HUES64 (cell line): ENCODE measurements at regions not wholly inside any gene's neighbourhood (a gene's known extent, or its start where the extent isn't known, plus 50 kb on each side); places are given as distances from the start of the nearest gene placed in this dataset.

Source experiments
- H3K27ac ChIP-seq: 2 replicates; pipeline ENCODE4 v1.7.0; 2013; ENCODE audit warnings: low read depth, low read length, inconsistent platforms
- H3K27me3 ChIP-seq: 2 replicates; pipeline ENCODE4 v1.6.1; 2013; ENCODE audit warnings: mild to moderate bottlenecking, low read length; ENCODE audit not compliant: insufficient read depth
- H3K36me3 ChIP-seq: 2 replicates; pipeline ENCODE4 v1.6.1; 2013; ENCODE audit warnings: mild to moderate bottlenecking, low read length; ENCODE audit not compliant: insufficient read depth
- H3K4me1 ChIP-seq: 2 replicates; pipeline ENCODE4 v1.6.1; 2013; ENCODE audit warnings: mild to moderate bottlenecking, low read length, moderate library complexity; ENCODE audit not compliant: insufficient read depth
- H3K4me3 ChIP-seq: 2 replicates; pipeline ENCODE4 v1.5.1; 2013; ENCODE audit warnings: mild to moderate bottlenecking, low read length, moderate library complexity
- H3K9ac ChIP-seq: 2 replicates; pipeline ENCODE4 v1.6.1; 2013; ENCODE audit warnings: mild to moderate bottlenecking, low read depth, low read length
- H3K9me3 ChIP-seq: 2 replicates; pipeline ENCODE4 v1.6.1; 2013; ENCODE audit warnings: low read depth, low read length; ENCODE audit not compliant: insufficient read depth
- WGBS: fragments of 150-250, 120-280 bp; methylation state at CpG from one replicate; pipeline ENCODE4 v1.1.7; 2013; ENCODE audit warnings: missing lambda C conversion rate; 5-methylcytosine and 5-hydroxymethylcytosine counted together

- Histone ChIP-seq H3K36me3 (no peaks in the 10 kb centered on the region), H3K9me3 (no peaks in the 10 kb centered on the region), H3K4me3 (no peak overlapping the region), H3K4me1 (peaks cover 10% of the 10 kb centered on the region; the same call in 1 of the 2 replicates), H3K27me3 (no peaks in the 10 kb centered on the region), H3K9ac (no peak overlapping the region), H3K27ac (no peak overlapping the region)
- WGBS: 92% methylated on average over 9 of the region's 9 CpGs
Measured at GRCh38 chr11:109970516-109971183, 122.5 kb upstream of the ZC3H12C start.

GRCh38 chr11:109971184-109971523 is 122.0 kb upstream of the ZC3H12C start:
- WGBS: 94% methylated on average over 2 of the region's 2 CpGs
- no peak overlapping the region for H3K9ac ChIP-seq
- H3K36me3 ChIP-seq: no peaks in the 10 kb centered on the region
- no peak overlapping the region for H3K27ac ChIP-seq
- H3K4me1 ChIP-seq: peaks cover 10% of the 10 kb centered on the region; the same call in 1 of the 2 replicates
- H3K27me3 ChIP-seq: no peaks in the 10 kb centered on the region
- H3K4me3 ChIP-seq: no peak overlapping the region
- no peaks in the 10 kb centered on the region for H3K9me3 ChIP-seq

GRCh38 chr11:109972181-109972715 is 120.9 kb upstream of the ZC3H12C start:
- H3K9ac ChIP-seq: no peak overlapping the region
- no peak overlapping the region for H3K27ac ChIP-seq
- H3K4me1 ChIP-seq: peaks cover 10% of the 10 kb centered on the region; the same call in 1 of the 2 replicates
- no peaks in the 10 kb centered on the region for H3K9me3 ChIP-seq
- WGBS: 94% methylated on average over 7 of the region's 7 CpGs
- no peaks in the 10 kb centered on the region for H3K36me3 ChIP-seq
- no peak overlapping the region for H3K4me3 ChIP-seq
- no peaks in the 10 kb centered on the region for H3K27me3 ChIP-seq

- Histone ChIP-seq H3K9me3 (no peaks in the 10 kb centered on the region), H3K4me3 (no peak overlapping the region), H3K4me1 (peaks cover 10% of the 10 kb centered on the region; the same call in 1 of the 2 replicates), H3K9ac (no peak overlapping the region), H3K27ac (no peak overlapping the region), H3K27me3 (no peaks in the 10 kb centered on the region), H3K36me3 (no peaks in the 10 kb centered on the region)
Measured at GRCh38 chr11:109972939-109973338, 120.3 kb upstream of the ZC3H12C start.

- 88% methylated on average over 5 of the region's 5 CpGs for WGBS
- no peaks in the 10 kb centered on the region for H3K9me3 ChIP-seq
Measured at GRCh38 chr11:109973486-109973885, 119.7 kb upstream of the ZC3H12C start.

GRCh38 chr11:109974523-109974922 is 118.7 kb upstream of the ZC3H12C start:
- Histone ChIP-seq H3K4me3 (no peak overlapping the region), H3K36me3 (no peaks in the 10 kb centered on the region), H3K4me1 (peaks cover 10% of the 10 kb centered on the region; the same call in 1 of the 2 replicates), H3K9me3 (no peaks in the 10 kb centered on the region), H3K27me3 (no peaks in the 10 kb centered on the region), H3K9ac (no peak overlapping the region), H3K27ac (no peak overlapping the region)
- WGBS: 89% methylated on average over 3 of the region's 3 CpGs

More at GRCh38 chr11:109973486-109973885, 119.7 kb upstream of the ZC3H12C start:
- no peaks in the 10 kb centered on the region for H3K36me3 ChIP-seq
- H3K4me3 ChIP-seq: no peak overlapping the region
- no peak overlapping the region for H3K27ac ChIP-seq
- no peaks in the 10 kb centered on the region for H3K27me3 ChIP-seq
- no peak overlapping the region for H3K9ac ChIP-seq
- H3K4me1 ChIP-seq: peaks cover 10% of the 10 kb centered on the region; the same call in 1 of the 2 replicates

GRCh38 chr11:109978895-109979294 is 114.3 kb upstream of the ZC3H12C start:
- H3K9ac ChIP-seq: no peak overlapping the region
- no peaks in the 10 kb centered on the region for H3K36me3 ChIP-seq
- no peaks in the 10 kb centered on the region for H3K4me1 ChIP-seq
- H3K4me3 ChIP-seq: no peak overlapping the region
- no peak overlapping the region for H3K27ac ChIP-seq
- H3K9me3 ChIP-seq: no peaks in the 10 kb centered on the region
- WGBS: 97% methylated on average over 2 of the region's 2 CpGs
- no peaks in the 10 kb centered on the region for H3K27me3 ChIP-seq

- no peaks in the 10 kb centered on the region for H3K4me1 ChIP-seq
Measured at GRCh38 chr11:109981031-109981636, 112.1 kb upstream of the ZC3H12C start.

GRCh38 chr11:109983358-109983757 is 109.8 kb upstream of the ZC3H12C start:
- H3K36me3 ChIP-seq: no peaks in the 10 kb centered on the region
- no peak overlapping the region for H3K27ac ChIP-seq
- no peak overlapping the region for H3K9ac ChIP-seq
- H3K4me1 ChIP-seq: no peaks in the 10 kb centered on the region
- H3K4me3 ChIP-seq: no peak overlapping the region
- no peaks in the 10 kb centered on the region for H3K27me3 ChIP-seq
- H3K9me3 ChIP-seq: no peaks in the 10 kb centered on the region
- 95% methylated on average over 3 of the region's 3 CpGs for WGBS

More at GRCh38 chr11:109981031-109981636, 112.1 kb upstream of the ZC3H12C start:
- H3K36me3 ChIP-seq: no peaks in the 10 kb centered on the region
- H3K27ac ChIP-seq: no peak overlapping the region
- H3K9ac ChIP-seq: no peak overlapping the region
- WGBS: no CpG with 5 or more reads among the region's 1 CpG
- H3K27me3 ChIP-seq: no peaks in the 10 kb centered on the region
- H3K4me3 ChIP-seq: no peak overlapping the region
- no peaks in the 10 kb centered on the region for H3K9me3 ChIP-seq

GRCh38 chr11:109984634-109985289 is 108.4 kb upstream of the ZC3H12C start:
- H3K4me3 ChIP-seq: no peak overlapping the region
- no peak overlapping the region for H3K27ac ChIP-seq
- H3K27me3 ChIP-seq: no peaks in the 10 kb centered on the region
- 96% methylated on average over 5 of the region's 6 CpGs for WGBS
- no peaks in the 10 kb centered on the region for H3K4me1 ChIP-seq
- no peaks in the 10 kb centered on the region for H3K36me3 ChIP-seq
- H3K9ac ChIP-seq: no peak overlapping the region
- no peaks in the 10 kb centered on the region for H3K9me3 ChIP-seq

GRCh38 chr11:109986488-109986887 is 106.7 kb upstream of the ZC3H12C start:
- Histone ChIP-seq H3K4me3 (no peak overlapping the region), H3K27me3 (no peaks in the 10 kb centered on the region), H3K9ac (no peak overlapping the region), H3K36me3 (no peaks in the 10 kb centered on the region), H3K9me3 (no peaks in the 10 kb centered on the region), H3K4me1 (no peaks in the 10 kb centered on the region), H3K27ac (no peak overlapping the region)
- 100% methylated on average over 1 of the region's 1 CpG for WGBS
